ENCODE measurements at regions not wholly inside any gene's neighbourhood (a gene's known extent, or its start where the extent isn't known, plus 50 kb on each side); places are given as distances from the start of the nearest gene placed in this dataset.
"Not testable (repeated sequence)": the region's sequence is repeated elsewhere in the genome, so short reads cannot be mapped to it uniquely, and the experiment has no call there.

- intact Hi-C loops (cut with micrococcal nuclease), result no loop called here
These were observed 89.2 kb upstream of the MARCKS start for GRCh38 chr6:113767985-113768384.

- intact Hi-C loops (cut with micrococcal nuclease), result no loop called here
These were observed 84.2 kb upstream of the MARCKS start for GRCh38 chr6:113772961-113773360.

- intact Hi-C loops (cut with micrococcal nuclease), result no loop called here
These were observed 82.9 kb upstream of the MARCKS start for GRCh38 chr6:113774127-113774825.

GRCh38 chr6:113776998-113777397 lies 80.1 kb upstream of the MARCKS start:
- intact Hi-C loops (cut with micrococcal nuclease), result no loop called here

- intact Hi-C loops (cut with micrococcal nuclease), result no loop called here
These were observed 79.5 kb upstream of the MARCKS start for GRCh38 chr6:113777601-113778000.

- intact Hi-C loops (cut with micrococcal nuclease), result no loop called here
These were observed 77.5 kb upstream of the MARCKS start for GRCh38 chr6:113779656-113780055.

- intact Hi-C loops (cut with micrococcal nuclease), result no loop called here
These were observed 74.5 kb upstream of the MARCKS start for GRCh38 chr6:113782636-113783035.

GRCh38 chr6:113786168-113786567 lies 71.0 kb upstream of the MARCKS start:
- intact Hi-C loops (cut with micrococcal nuclease), result no loop called here

GRCh38 chr6:113788586-113788985 lies 68.6 kb upstream of the MARCKS start:
- intact Hi-C loops (cut with micrococcal nuclease), result no loop called here

GRCh38 chr6:113791225-113791624 lies 65.9 kb upstream of the MARCKS start:
- intact Hi-C loops (cut with micrococcal nuclease), result not testable (repeated sequence)

GRCh38 chr6:113795371-113795770 lies 61.8 kb upstream of the MARCKS start:
- intact Hi-C loops (cut with micrococcal nuclease), result not testable (repeated sequence)

- intact Hi-C loops (cut with micrococcal nuclease), result no loop called here
These were observed 61.1 kb upstream of the MARCKS start for GRCh38 chr6:113796038-113796437.

GRCh38 chr6:113802779-113803178 lies 54.4 kb upstream of the MARCKS start:
- intact Hi-C loops (cut with micrococcal nuclease), result no loop called here

GRCh38 chr6:113805173-113805790 lies 51.9 kb upstream of the MARCKS start:
- intact Hi-C loops (cut with micrococcal nuclease), result no loop called here

- intact Hi-C loops (cut with micrococcal nuclease), result no loop called here
These were observed 51.2 kb upstream of the MARCKS start for GRCh38 chr6:113805811-113806495.

Measured in T-helper 1 cell treated with Interleukin-12 subunit alpha and Interleukin-12 subunit beta and Interleukin-4 antibody, amounts not matched to agents 30 ng/mL and 1 ng/mL, for 36 hours (primary cell).